Keratinocyte (primary cell): ENCODE measurements at regions not wholly inside any gene's neighbourhood (a gene's known extent, or its start where the extent isn't known, plus 50 kb on each side); places are given as distances from the start of the nearest gene placed in this dataset.

Experiments
- EZH2 ChIP-seq: IDR thresholded peaks from one replicate; pipeline ENCODE4 v1.6.1; 2012; ENCODE audit warnings: inconsistent platforms, mild to moderate bottlenecking, low read length, moderate library complexity
- TF ChIP-seq, protein P1 (sequence below), 3 experiments: IDR thresholded peaks in 1 of 3; conservative IDR thresholded peaks in 1 of 3; optimal IDR thresholded peaks in 1 of 3; 2 replicates in 2 of 3; 3 replicates in 1 of 3; pipeline versions ENCODE3 to v1.5.1; 2011; ENCODE audit warnings: low read length in 3 of 3, mild to moderate bottlenecking in 3 of 3, moderate library complexity in 2 of 3, control low read depth in 1 of 3, inconsistent platforms in 1 of 3; ENCODE audit not compliant: insufficient read depth in 2 of 3; ENCODE audit errors: extremely low read depth in 1 of 3

DNA sequence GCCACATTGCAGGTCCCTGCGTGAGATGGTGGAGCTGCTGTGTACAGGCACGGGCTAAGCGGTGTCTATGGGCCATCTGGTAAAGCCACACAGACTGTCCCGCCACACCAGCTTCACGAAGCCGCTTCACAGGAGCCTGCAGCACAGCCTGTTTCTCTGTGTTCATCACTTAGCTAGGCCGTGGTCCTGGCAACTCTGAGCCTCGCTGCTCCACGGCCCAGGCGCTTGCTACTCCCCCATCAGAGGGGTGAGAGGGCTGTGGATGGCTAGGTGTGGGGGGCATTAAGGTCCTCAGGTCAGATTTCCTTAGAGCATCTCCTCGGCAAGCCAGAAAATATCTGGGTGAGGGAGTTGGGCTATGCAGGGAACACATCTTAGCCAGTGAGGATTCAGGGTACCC, 225.7 kb downstream of the GLI2 start:
- TF ChIP-seq, protein P1, sequence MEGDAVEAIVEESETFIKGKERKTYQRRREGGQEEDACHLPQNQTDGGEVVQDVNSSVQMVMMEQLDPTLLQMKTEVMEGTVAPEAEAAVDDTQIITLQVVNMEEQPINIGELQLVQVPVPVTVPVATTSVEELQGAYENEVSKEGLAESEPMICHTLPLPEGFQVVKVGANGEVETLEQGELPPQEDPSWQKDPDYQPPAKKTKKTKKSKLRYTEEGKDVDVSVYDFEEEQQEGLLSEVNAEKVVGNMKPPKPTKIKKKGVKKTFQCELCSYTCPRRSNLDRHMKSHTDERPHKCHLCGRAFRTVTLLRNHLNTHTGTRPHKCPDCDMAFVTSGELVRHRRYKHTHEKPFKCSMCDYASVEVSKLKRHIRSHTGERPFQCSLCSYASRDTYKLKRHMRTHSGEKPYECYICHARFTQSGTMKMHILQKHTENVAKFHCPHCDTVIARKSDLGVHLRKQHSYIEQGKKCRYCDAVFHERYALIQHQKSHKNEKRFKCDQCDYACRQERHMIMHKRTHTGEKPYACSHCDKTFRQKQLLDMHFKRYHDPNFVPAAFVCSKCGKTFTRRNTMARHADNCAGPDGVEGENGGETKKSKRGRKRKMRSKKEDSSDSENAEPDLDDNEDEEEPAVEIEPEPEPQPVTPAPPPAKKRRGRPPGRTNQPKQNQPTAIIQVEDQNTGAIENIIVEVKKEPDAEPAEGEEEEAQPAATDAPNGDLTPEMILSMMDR (optimal IDR thresholded peaks at IDR 0.05 in 1 of 3, IDR thresholded peaks at IDR 0.05 in 1 of 3, conservative IDR thresholded peaks at IDR 0.05 in 1 of 3; ENCODE audit: extremely low read depth in 1 of 3, insufficient read depth in 2 of 3, low read length in 3 of 3) = no peak
- no peak for TF ChIP-seq EZH2
